Sigmoid colon (tissue), 6 donors: ENCODE measurements at regions not wholly inside any gene's neighbourhood (a gene's known extent, or its start where the extent isn't known, plus 50 kb on each side); places are given as distances from the start of the nearest gene placed in this dataset.

Experiments
- DNase-seq: peaks from one replicate; pipeline ENCODE4 v3.0.0-alpha.2; 2019
- H3K27ac ChIP-seq, 4 donors: fragments of 200-600 bp; sonication (generic); one replicate each; pipeline ENCODE4 v1.5.1; 2016 to 2019; ENCODE audit warnings: mild to moderate bottlenecking in 1 of 4
- H3K27me3 ChIP-seq, 3 donors: fragments of 200-600 bp; sonication (generic); one replicate each; pipeline ENCODE4 v1.5.1; 2019; ENCODE audit warnings: mild to moderate bottlenecking in 1 of 3
- H3K36me3 ChIP-seq, 4 donors: fragments of 200-600 bp; sonication (generic); one replicate each; pipeline ENCODE4 v1.5.1; 2016 to 2019
- H3K4me1 ChIP-seq, 4 donors: fragments of 200-600 bp; sonication (generic); one replicate each; pipeline ENCODE4 v1.5.1; 2017 to 2019
- H3K4me3 ChIP-seq, 4 donors: fragments of 200-600 bp; sonication (generic); one replicate each; pipeline ENCODE4 v1.5.1; 2017 to 2019; ENCODE audit warnings: mild to moderate bottlenecking in 2 of 4, moderate library complexity in 1 of 4
- H3K9me3 ChIP-seq, 4 donors: fragments of 200-600 bp in 3 of 4; sonication (generic) in 3 of 4; one replicate each; pipeline versions ENCODE4 v1.5.1 to v1.6.1; 2013 to 2019
- EP300 ChIP-seq, 4 donors: sonication (generic); formaldehyde crosslinking; IDR thresholded peaks; one replicate each; pipeline ENCODE4 v1.6.1; 2017; ENCODE audit warnings: antibody characterized with exemption in 4 of 4
- POLR2A ChIP-seq, 2 donors: fragments of 450-650 bp; IDR thresholded peaks; one replicate each; pipeline ENCODE4 v1.6.1; 2016; ENCODE audit warnings: antibody characterized with exemption in 2 of 2, mild to moderate bottlenecking in 2 of 2, moderate library complexity in 2 of 2
- POLR2AphosphoS5 ChIP-seq, 4 donors: sonication (generic); formaldehyde crosslinking; IDR thresholded peaks; one replicate each; pipeline ENCODE4 v1.6.1; 2017; ENCODE audit warnings: antibody characterized with exemption in 4 of 4
- WGBS, 2 donors: extraction: QIAGEN DNeasy Blood & Tissue Kit; methylation state at CpG; one replicate each; pipeline ENCODE4 v1.1.7; 2013; 5-methylcytosine and 5-hydroxymethylcytosine counted together
- intact Hi-C: fragments of 100-400 bp; cut with DNase I; formaldehyde crosslinking; loops from one replicate; pipeline ENCODE4 v1.15.1; 2023
- TF ChIP-seq, protein P1 (sequence below), 4 experiments: fragments of 450-650 bp in 3 of 4; fragments of 200-600 bp in 1 of 4; IDR thresholded peaks; one replicate each; pipeline ENCODE4 v1.5.1; 2016 to 2019; ENCODE audit warnings: antibody characterized with exemption in 4 of 4, mild to moderate bottlenecking in 3 of 4, moderate library complexity in 2 of 4
- donor health status: healthy with polysubstance abuse.
- donor health status: healthy.

DNA sequence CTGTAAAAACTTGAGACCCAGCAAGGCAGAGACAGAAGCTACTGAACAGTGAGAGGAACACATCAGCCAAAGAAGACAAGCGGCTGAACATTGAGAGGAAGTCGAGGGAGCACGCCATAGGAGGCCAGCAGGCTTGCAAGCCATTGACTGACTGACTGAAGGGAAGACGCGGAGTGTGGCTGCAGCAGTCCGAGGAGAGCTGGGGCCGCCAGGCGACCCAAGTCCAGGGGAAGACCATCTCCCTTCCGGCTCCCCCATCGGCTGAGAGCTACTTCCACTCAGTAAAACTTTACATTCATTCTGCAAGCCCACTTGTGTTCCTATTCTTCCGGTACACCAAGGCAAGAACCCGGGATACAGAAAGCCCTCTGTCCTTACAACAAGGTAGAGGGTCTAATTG is 167.3 kb upstream of the MBL2 start:
- intact Hi-C loops: no loop called here
- no peak for DNase-seq
- H3K36me3 ChIP-seq: no peaks in the 10 kb centered on the region
- no peak overlapping the region for H3K27ac ChIP-seq
- H3K4me3 ChIP-seq: no peak overlapping the region
- H3K9me3 ChIP-seq: no peaks in the 10 kb centered on the region
- no peaks in the 10 kb centered on the region for H3K27me3 ChIP-seq
- no peaks in the 10 kb centered on the region for H3K4me1 ChIP-seq
- no peak for TF ChIP-seq POLR2A (IDR thresholded peaks at IDR 0.05)
- TF ChIP-seq, protein P1, sequence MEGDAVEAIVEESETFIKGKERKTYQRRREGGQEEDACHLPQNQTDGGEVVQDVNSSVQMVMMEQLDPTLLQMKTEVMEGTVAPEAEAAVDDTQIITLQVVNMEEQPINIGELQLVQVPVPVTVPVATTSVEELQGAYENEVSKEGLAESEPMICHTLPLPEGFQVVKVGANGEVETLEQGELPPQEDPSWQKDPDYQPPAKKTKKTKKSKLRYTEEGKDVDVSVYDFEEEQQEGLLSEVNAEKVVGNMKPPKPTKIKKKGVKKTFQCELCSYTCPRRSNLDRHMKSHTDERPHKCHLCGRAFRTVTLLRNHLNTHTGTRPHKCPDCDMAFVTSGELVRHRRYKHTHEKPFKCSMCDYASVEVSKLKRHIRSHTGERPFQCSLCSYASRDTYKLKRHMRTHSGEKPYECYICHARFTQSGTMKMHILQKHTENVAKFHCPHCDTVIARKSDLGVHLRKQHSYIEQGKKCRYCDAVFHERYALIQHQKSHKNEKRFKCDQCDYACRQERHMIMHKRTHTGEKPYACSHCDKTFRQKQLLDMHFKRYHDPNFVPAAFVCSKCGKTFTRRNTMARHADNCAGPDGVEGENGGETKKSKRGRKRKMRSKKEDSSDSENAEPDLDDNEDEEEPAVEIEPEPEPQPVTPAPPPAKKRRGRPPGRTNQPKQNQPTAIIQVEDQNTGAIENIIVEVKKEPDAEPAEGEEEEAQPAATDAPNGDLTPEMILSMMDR (IDR thresholded peaks at IDR 0.05): no peak
- no peak for TF ChIP-seq POLR2AphosphoS5 (IDR thresholded peaks at IDR 0.05)
- TF ChIP-seq EP300 (IDR thresholded peaks at IDR 0.05): no peak
- 91 to 96% methylated on average over 12 of the region's 12 CpGs for WGBS, 2 donors

DNA sequence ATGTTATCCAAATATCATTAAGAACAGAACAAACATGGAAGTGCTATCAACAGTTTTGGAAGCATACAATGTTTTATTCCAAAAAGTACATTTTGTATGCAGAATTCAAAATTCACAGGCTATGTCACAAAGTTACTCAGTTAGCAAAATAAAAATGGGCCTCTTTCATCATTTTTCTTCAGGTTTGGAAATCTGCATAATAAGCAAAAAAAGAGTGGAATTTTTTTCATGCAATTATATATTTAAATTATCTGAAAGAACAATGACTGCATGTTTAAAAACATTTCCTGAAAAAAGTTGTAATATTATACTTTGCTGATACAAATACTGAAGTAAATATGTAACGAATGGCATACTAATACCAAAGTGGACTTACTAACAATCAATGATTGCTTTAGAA is 161.2 kb upstream of the MBL2 start:
- no peaks in the 10 kb centered on the region for H3K27me3 ChIP-seq
- H3K4me3 ChIP-seq: no peak overlapping the region
- TF ChIP-seq EP300 (IDR thresholded peaks at IDR 0.05): no peak
- no peak for TF ChIP-seq POLR2AphosphoS5 (IDR thresholded peaks at IDR 0.05)
- TF ChIP-seq POLR2A (IDR thresholded peaks at IDR 0.05): no peak
- TF ChIP-seq, protein P1 (IDR thresholded peaks at IDR 0.05): no peak
- H3K4me1 ChIP-seq: no peaks in the 10 kb centered on the region
- no peak overlapping the region for H3K27ac ChIP-seq
- intact Hi-C loops: no loop called here
- no peaks in the 10 kb centered on the region for H3K9me3 ChIP-seq
- no peak for DNase-seq
- WGBS, 2 donors: 31 to 79% methylated on average over 1 of the region's 1 CpG
- H3K36me3 ChIP-seq: no peaks in the 10 kb centered on the region

DNA sequence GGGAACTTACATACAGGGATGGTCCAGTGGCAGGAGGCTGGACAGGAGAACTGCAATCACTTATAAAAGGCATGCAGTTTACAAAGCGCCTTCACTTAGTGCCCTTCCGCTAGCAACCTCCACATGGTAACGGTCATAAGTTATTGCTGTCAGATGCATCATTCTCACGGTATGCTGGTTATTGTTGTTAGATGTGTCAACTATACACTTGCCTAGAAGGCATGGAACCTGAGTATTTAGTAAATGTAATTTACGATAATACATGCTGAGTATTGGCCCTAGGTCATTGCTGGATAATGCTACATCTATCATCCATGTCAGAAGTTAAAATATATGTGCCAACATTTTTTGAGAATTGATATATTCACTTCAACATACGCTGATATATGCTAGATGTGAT is 155.1 kb upstream of the MBL2 start:
- H3K27ac ChIP-seq: no peak overlapping the region
- no peaks in the 10 kb centered on the region for H3K27me3 ChIP-seq
- intact Hi-C loops: no loop called here
- no peaks in the 10 kb centered on the region for H3K9me3 ChIP-seq
- DNase-seq: no peak
- no peaks in the 10 kb centered on the region for H3K4me1 ChIP-seq
- WGBS, 2 donors: 93% methylated on average over 6 of the region's 6 CpGs
- no peaks in the 10 kb centered on the region for H3K36me3 ChIP-seq
- TF ChIP-seq, protein P1 (IDR thresholded peaks at IDR 0.05): no peak
- TF ChIP-seq POLR2AphosphoS5 (IDR thresholded peaks at IDR 0.05) (no peak), POLR2A (IDR thresholded peaks at IDR 0.05) (no peak), EP300 (IDR thresholded peaks at IDR 0.05) (no peak)
- no peak overlapping the region for H3K4me3 ChIP-seq

DNA sequence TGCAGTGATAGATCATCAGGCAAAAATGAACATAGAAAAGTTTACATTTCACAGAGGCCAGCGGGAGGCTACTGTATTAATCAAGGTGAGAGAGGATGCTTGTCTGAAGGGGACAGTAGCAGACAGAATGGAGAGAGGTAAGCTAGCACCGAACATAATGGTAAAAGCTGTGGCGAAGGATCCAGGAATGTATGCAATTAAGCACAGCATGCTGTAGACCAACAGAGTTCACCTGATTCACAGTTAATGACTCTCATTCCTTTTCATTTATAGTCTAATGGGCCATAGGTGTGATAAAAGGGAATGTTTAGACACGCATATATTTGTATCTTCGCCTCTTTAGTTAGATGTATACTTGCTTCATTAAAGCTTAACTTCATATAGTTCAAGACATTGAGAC is 150.9 kb upstream of the MBL2 start:
- Histone ChIP-seq H3K4me3 (no peak overlapping the region), H3K27ac (no peak overlapping the region), H3K36me3 (no peaks in the 10 kb centered on the region), H3K27me3 (no peaks in the 10 kb centered on the region), H3K4me1 (no peaks in the 10 kb centered on the region), H3K9me3 (no peaks in the 10 kb centered on the region)
- TF ChIP-seq POLR2A (IDR thresholded peaks at IDR 0.05) (no peak), EP300 (IDR thresholded peaks at IDR 0.05) (no peak), POLR2AphosphoS5 (IDR thresholded peaks at IDR 0.05) (no peak)
- TF ChIP-seq, protein P1 (IDR thresholded peaks at IDR 0.05): no peak
- DNase-seq: no peak
- intact Hi-C loops: no loop called here
- 71 to 79% methylated on average over 5 of the region's 5 CpGs for WGBS, 2 donors

DNA sequence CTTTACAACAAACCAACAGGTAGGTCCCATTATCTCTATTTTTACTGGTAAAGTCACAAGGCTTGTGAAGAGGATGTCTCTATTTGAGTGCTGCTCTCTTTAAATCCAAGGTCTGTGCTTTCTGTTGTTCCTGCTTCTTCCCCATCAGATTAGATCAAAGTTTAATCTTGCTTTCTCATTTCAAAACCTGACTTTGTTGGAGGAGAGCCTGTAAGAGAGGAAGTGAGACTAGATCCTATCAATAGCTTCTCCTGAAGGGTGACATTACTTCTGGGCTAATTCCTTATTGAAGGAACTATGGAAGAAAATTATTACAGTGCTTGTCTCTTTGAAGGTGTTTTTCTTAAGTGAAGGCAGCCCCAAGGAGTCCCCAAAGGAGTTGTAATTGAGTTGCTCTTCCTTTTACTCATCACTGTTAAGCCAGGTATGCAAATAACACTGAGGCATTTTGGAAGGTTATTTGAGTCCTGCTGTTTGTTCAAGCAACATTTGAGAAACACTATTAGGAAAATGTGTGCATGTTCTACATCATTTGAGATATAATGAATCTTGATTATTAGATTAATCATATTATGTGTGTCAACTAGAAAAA is 146.2 kb upstream of the MBL2 start:
- Histone ChIP-seq H3K27ac (no peak overlapping the region), H3K36me3 (no peaks in the 10 kb centered on the region), H3K27me3 (no peaks in the 10 kb centered on the region), H3K4me3 (no peak overlapping the region), H3K9me3 (no peaks in the 10 kb centered on the region), H3K4me1 (no peaks in the 10 kb centered on the region)
- intact Hi-C loops: no loop called here
- no peak for DNase-seq
- TF ChIP-seq POLR2A (IDR thresholded peaks at IDR 0.05) (no peak), EP300 (IDR thresholded peaks at IDR 0.05) (no peak), POLR2AphosphoS5 (IDR thresholded peaks at IDR 0.05) (no peak)
- TF ChIP-seq, protein P1 (IDR thresholded peaks at IDR 0.05): no peak
